Endothelial cell of umbilical vein (primary cell): ENCODE measurements at regions not wholly inside any gene's neighbourhood (a gene's known extent, or its start where the extent isn't known, plus 50 kb on each side); places are given as distances from the start of the nearest gene placed in this dataset.

ENCODE experiments used
- BruUV-seq: library from RNA; stranded (reverse); fragments of 400-500 nt; replicated peaks from 2 replicates; lab custom pipeline; 2021; lab: Mats Ljungman, UMichigan
- CTCF ChIA-PET: fragments of 300-600, 350-600 bp; sonication (Branson Sonifier 250); formaldehyde crosslinking; loops from one replicate; lab custom pipeline; 2021; ENCODE audit warnings: antibody characterized with exemption, inconsistent platforms; lab: Charles Lee
- POLR2A ChIA-PET: fragments of 300-600, 350-600 bp; sonication (Branson Sonifier 250); formaldehyde crosslinking; loops from one replicate; lab custom pipeline; 2021; ENCODE audit warnings: antibody characterized with exemption, inconsistent platforms; lab: Charles Lee
- DNase-seq: peaks from one replicate; pipeline ENCODE4 v3.0.0-alpha.2; 2011; ENCODE audit warnings: low read depth, low spot score
- FAIRE-seq: peaks from 2 replicates; lab custom pipeline; 2011; peaks lifted over from hg19 to GRCh38; lab: Jason Lieb, UNC
- H2AFZ ChIP-seq: 2 replicates; pipeline ENCODE4 v1.6.0; 2012; ENCODE audit warnings: low read depth, low read length, control low read depth, inconsistent platforms
- H3K27ac ChIP-seq: 2 replicates; pipeline ENCODE4 v1.5.1; 2011; ENCODE audit warnings: low read depth, mild to moderate bottlenecking, control low read depth, low read length, moderate library complexity; ENCODE audit not compliant: insufficient read depth
- H3K27me3 ChIP-seq, 2 experiments: 2 replicates each; pipeline versions ENCODE4 v1.6.0 to v1.6.1; 2011; ENCODE audit warnings: low read length in 2 of 2, mixed read lengths in 1 of 2; ENCODE audit not compliant: control insufficient read depth in 2 of 2, insufficient read depth in 2 of 2
- H3K36me3 ChIP-seq, 2 experiments: 2 replicates in 1 of 2; 3 replicates in 1 of 2; pipeline ENCODE4 v1.5.1; 2011; ENCODE audit warnings: low read length in 2 of 2, mild to moderate bottlenecking in 1 of 2, moderate library complexity in 1 of 2; ENCODE audit not compliant: control insufficient read depth in 2 of 2, insufficient read depth in 2 of 2; ENCODE audit errors: extremely low read depth in 1 of 2
- H3K4me1 ChIP-seq: 3 replicates; pipeline ENCODE4 v1.5.1; 2011; ENCODE audit warnings: mild to moderate bottlenecking, low read length; ENCODE audit not compliant: control insufficient read depth, insufficient read depth; ENCODE audit errors: extremely low read depth
- H3K4me2 ChIP-seq: 2 replicates; pipeline ENCODE4 v1.6.1; 2011; ENCODE audit warnings: low read length, control low read depth, mixed read lengths; ENCODE audit not compliant: insufficient read depth
- H3K4me3 ChIP-seq, 3 experiments: fragments of 200-600 bp in 1 of 3; sonication (generic), shearing (Covaris generic) in 1 of 3; replicated peaks in 1 of 3; 2 replicates each; pipeline ENCODE4 v1.5.1; 2011 to 2016; ENCODE audit warnings: control low read depth in 3 of 3, low read length in 3 of 3, mild to moderate bottlenecking in 2 of 3, inconsistent platforms in 1 of 3, low read depth in 1 of 3, moderate library complexity in 1 of 3; ENCODE audit not compliant: insufficient read depth in 1 of 3
- H3K79me2 ChIP-seq: 2 replicates; pipeline ENCODE4 v1.6.0; 2012; ENCODE audit warnings: low read length, inconsistent platforms; ENCODE audit not compliant: control insufficient read depth, insufficient read depth
- H3K9ac ChIP-seq: replicated peaks from 2 replicates; pipeline ENCODE3; 2011; ENCODE audit warnings: low read length, control low read depth; ENCODE audit not compliant: insufficient read depth; ENCODE audit errors: extremely low read depth
- H3K9me1 ChIP-seq: replicated peaks from 3 replicates; pipeline ENCODE4 v1.6.0; 2011; ENCODE audit warnings: mild to moderate bottlenecking, low read length; ENCODE audit not compliant: control insufficient read depth, insufficient read depth; ENCODE audit errors: extremely low read depth
- H3K9me3 ChIP-seq: replicated peaks from 2 replicates; pipeline ENCODE4 v1.5.1; 2012; ENCODE audit warnings: low read length, inconsistent platforms; ENCODE audit not compliant: control insufficient read depth, insufficient read depth
- H4K20me1 ChIP-seq: replicated peaks from 2 replicates; pipeline ENCODE3; 2011; ENCODE audit warnings: mild to moderate bottlenecking, low read length; ENCODE audit not compliant: control insufficient read depth, insufficient read depth; ENCODE audit errors: extremely low read depth
- EZH2 ChIP-seq: IDR thresholded peaks from 2 replicates; pipeline ENCODE4 v1.6.1; 2012; ENCODE audit warnings: borderline replicate concordance, low read depth, mild to moderate bottlenecking, moderate library complexity, low read length, inconsistent platforms; ENCODE audit not compliant: severe bottlenecking
- FOS ChIP-seq: IDR thresholded peaks from 2 replicates; pipeline ENCODE4 v1.6.1; 2011; ENCODE audit warnings: mild to moderate bottlenecking, low read length, moderate library complexity, borderline replicate concordance; ENCODE audit not compliant: insufficient read depth
- GATA2 ChIP-seq: IDR thresholded peaks from 2 replicates; pipeline ENCODE4 v1.7.0; 2011; ENCODE audit warnings: low read depth, mild to moderate bottlenecking, moderate library complexity, mixed read lengths, low read length; ENCODE audit not compliant: insufficient read length, insufficient read depth
- JUN ChIP-seq: IDR thresholded peaks from 2 replicates; pipeline ENCODE4 v1.6.1; 2011; ENCODE audit warnings: borderline replicate concordance, low read depth; ENCODE audit not compliant: insufficient read length, insufficient read depth
- MAX ChIP-seq: IDR thresholded peaks from 2 replicates; pipeline ENCODE4 v1.6.1; 2011; ENCODE audit not compliant: insufficient read depth, insufficient read length
- MYC ChIP-seq: IDR thresholded peaks from one replicate; pipeline ENCODE4 v1.6.1; 2011; ENCODE audit warnings: mild to moderate bottlenecking, low read depth, low read length
- POLR2A ChIP-seq: IDR thresholded peaks from 2 replicates; pipeline ENCODE4 v1.6.1; 2012; ENCODE audit warnings: low read depth, mild to moderate bottlenecking, control low read depth, low read length
- POLR2AphosphoS5 ChIP-seq: IDR thresholded peaks from 2 replicates; pipeline ENCODE4 v1.6.1; 2012; ENCODE audit warnings: low read depth, mild to moderate bottlenecking, control low read depth, low read length, moderate library complexity; ENCODE audit not compliant: insufficient read depth
- dilution Hi-C: fragments of 300-500 bp; cut with MboI; formaldehyde crosslinking; loops from one replicate; pipeline ENCODE4 v1.15.0; 2019; ENCODE audit warnings: low sequenced_read_pairs; ENCODE audit not compliant: extremely low pct_ligation_motif_present
- intact Hi-C: fragments of 100-400 bp; cut with micrococcal nuclease; formaldehyde crosslinking; loops from one replicate; pipeline ENCODE4 v1.10.0; 2022
- TF ChIP-seq, protein P1 (sequence below), 2 donors: IDR thresholded peaks; 1 replicate in 1 of 2; 2 replicates in 1 of 2; pipeline ENCODE4 v1.5.1; 2011; ENCODE audit warnings: low read length in 2 of 2, mild to moderate bottlenecking in 2 of 2, moderate library complexity in 2 of 2, control low read depth in 1 of 2, inconsistent platforms in 1 of 2, low read depth in 1 of 2; ENCODE audit not compliant: insufficient read depth in 1 of 2; ENCODE audit errors: extremely low read depth in 1 of 2

DNA sequence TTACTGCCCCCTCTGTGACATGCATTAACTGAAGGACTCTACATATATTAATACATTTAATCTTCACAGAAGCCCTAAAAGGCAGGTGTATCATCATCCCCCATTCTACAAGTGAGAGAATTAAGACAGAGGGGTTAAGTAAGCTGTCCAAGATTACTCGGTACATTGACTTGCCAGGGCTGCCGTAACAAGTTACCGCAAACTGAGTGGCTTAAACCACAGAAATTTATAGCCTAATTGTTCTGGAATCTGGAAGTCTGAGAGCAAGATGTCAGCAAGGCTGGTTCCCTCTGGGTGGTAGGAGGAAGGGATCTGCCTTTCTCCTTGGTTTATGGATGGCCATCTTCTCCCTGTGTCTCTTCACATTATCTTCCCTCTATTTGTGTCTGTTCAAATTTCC lies 605.5 kb downstream of the EPHA4 start:
- Histone ChIP-seq H3K36me3 (no peaks in the 10 kb centered on the region), H3K9me1 (no peaks in the 10 kb centered on the region), H3K9ac (no peak overlapping the region), H3K4me1 (no peaks in the 10 kb centered on the region), H3K4me2 (no peak overlapping the region), H2AFZ (no peak overlapping the region), H3K27ac (no peak overlapping the region), H3K9me3 (no peaks in the 10 kb centered on the region), H3K4me3 (no peak overlapping the region), H3K79me2 (no peaks in the 10 kb centered on the region), H3K27me3 (no peaks in the 10 kb centered on the region), H4K20me1 (no peaks in the 10 kb centered on the region)
- no TSS peak for BruUV-seq
- dilution Hi-C loops, result no loop called here
- no peak for TF ChIP-seq MYC
- no peak for TF ChIP-seq POLR2AphosphoS5
- TF ChIP-seq GATA2, result no peak
- no peak for TF ChIP-seq MAX
- TF ChIP-seq, protein P1, sequence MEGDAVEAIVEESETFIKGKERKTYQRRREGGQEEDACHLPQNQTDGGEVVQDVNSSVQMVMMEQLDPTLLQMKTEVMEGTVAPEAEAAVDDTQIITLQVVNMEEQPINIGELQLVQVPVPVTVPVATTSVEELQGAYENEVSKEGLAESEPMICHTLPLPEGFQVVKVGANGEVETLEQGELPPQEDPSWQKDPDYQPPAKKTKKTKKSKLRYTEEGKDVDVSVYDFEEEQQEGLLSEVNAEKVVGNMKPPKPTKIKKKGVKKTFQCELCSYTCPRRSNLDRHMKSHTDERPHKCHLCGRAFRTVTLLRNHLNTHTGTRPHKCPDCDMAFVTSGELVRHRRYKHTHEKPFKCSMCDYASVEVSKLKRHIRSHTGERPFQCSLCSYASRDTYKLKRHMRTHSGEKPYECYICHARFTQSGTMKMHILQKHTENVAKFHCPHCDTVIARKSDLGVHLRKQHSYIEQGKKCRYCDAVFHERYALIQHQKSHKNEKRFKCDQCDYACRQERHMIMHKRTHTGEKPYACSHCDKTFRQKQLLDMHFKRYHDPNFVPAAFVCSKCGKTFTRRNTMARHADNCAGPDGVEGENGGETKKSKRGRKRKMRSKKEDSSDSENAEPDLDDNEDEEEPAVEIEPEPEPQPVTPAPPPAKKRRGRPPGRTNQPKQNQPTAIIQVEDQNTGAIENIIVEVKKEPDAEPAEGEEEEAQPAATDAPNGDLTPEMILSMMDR (IDR thresholded peaks at IDR 0.05; ENCODE audit: extremely low read depth in 1 of 2, insufficient read depth in 1 of 2, low read depth in 1 of 2, low read length in 2 of 2), result no peak
- no peak for TF ChIP-seq FOS
- no peak for TF ChIP-seq EZH2
- TF ChIP-seq JUN, result no peak
- no peak for TF ChIP-seq POLR2A
- DNase-seq (no peak), FAIRE-seq (no peak)
- ChIA-PET CTCF (no interaction called here), POLR2A (no interaction called here)
- intact Hi-C loops, result no loop called here
